Neuronal stem cell (in vitro differentiated cells): ENCODE measurements at regions not wholly inside any gene's neighbourhood (a gene's known extent, or its start where the extent isn't known, plus 50 kb on each side); places are given as distances from the start of the nearest gene placed in this dataset.
A peak's percentile ranks its signal among the peaks of the same experiment; 100 is the strongest.

Experiments
- DNase-seq: peaks from one replicate; pipeline ENCODE4 v3.0.0-alpha.2; 2013; ENCODE audit warnings: low spot score
- H2AFZ ChIP-seq: one replicate; pipeline ENCODE4 v1.6.1; 2013; ENCODE audit warnings: mild to moderate bottlenecking, low read length, inconsistent platforms
- H2AK5ac ChIP-seq: 2 replicates; pipeline ENCODE4 v1.6.1; 2013; ENCODE audit warnings: low read depth, mild to moderate bottlenecking, inconsistent platforms, low read length, moderate library complexity, mixed read lengths
- H2BK120ac ChIP-seq: 2 replicates; pipeline ENCODE4 v1.6.1; 2013; ENCODE audit warnings: low read depth, mild to moderate bottlenecking, inconsistent platforms, low read length, moderate library complexity, mixed read lengths
- H2BK12ac ChIP-seq: one replicate; pipeline ENCODE4 v1.6.1; 2013; ENCODE audit warnings: low read length, inconsistent platforms
- H2BK15ac ChIP-seq: 2 replicates; pipeline ENCODE4 v1.6.1; 2013; ENCODE audit warnings: mild to moderate bottlenecking, low read length, inconsistent platforms, mixed read lengths
- H2BK5ac ChIP-seq: one replicate; pipeline ENCODE4 v1.6.1; 2013; ENCODE audit warnings: inconsistent platforms, mild to moderate bottlenecking, low read length, moderate library complexity
- H3K14ac ChIP-seq: one replicate; pipeline ENCODE4 v1.6.1; 2013; ENCODE audit warnings: low read length, inconsistent platforms
- H3K18ac ChIP-seq: 2 replicates; pipeline ENCODE4 v1.6.1; 2013; ENCODE audit warnings: low read length, inconsistent platforms
- H3K23ac ChIP-seq: 2 replicates; pipeline ENCODE4 v1.6.1; 2013; ENCODE audit warnings: low read depth, mild to moderate bottlenecking, mixed read lengths, low read length, inconsistent platforms; ENCODE audit not compliant: poor library complexity
- H3K27ac ChIP-seq: replicated peaks from 3 replicates; pipeline ENCODE4 v1.5.1; 2013; ENCODE audit warnings: low read length, inconsistent platforms
- H3K27me3 ChIP-seq, 3 experiments: 2 replicates each; pipeline ENCODE4 v1.6.1; 2013; ENCODE audit warnings: low read length in 3 of 3, mild to moderate bottlenecking in 2 of 3, inconsistent platforms in 1 of 3, low read depth in 1 of 3, mixed read lengths in 1 of 3, moderate library complexity in 1 of 3; ENCODE audit not compliant: control insufficient read depth in 3 of 3, insufficient read depth in 3 of 3
- H3K36me3 ChIP-seq, 2 donors: replicated peaks in 1 of 2; 2 replicates each; pipeline ENCODE4 v1.6.1; 2013; ENCODE audit warnings: low read length in 2 of 2; ENCODE audit not compliant: control insufficient read depth in 2 of 2, insufficient read depth in 2 of 2
- H3K4ac ChIP-seq: 2 replicates; pipeline ENCODE4 v1.6.1; 2013; ENCODE audit warnings: inconsistent platforms, mild to moderate bottlenecking, low read length, moderate library complexity
- H3K4me1 ChIP-seq, 2 donors: 1 replicate in 1 of 2; 2 replicates in 1 of 2; pipeline ENCODE4 v1.6.1; 2013; ENCODE audit warnings: low read length in 2 of 2, low read depth in 1 of 2; ENCODE audit not compliant: control insufficient read depth in 2 of 2, insufficient read depth in 1 of 2
- H3K4me2 ChIP-seq: one replicate; pipeline ENCODE4 v1.6.1; 2013; ENCODE audit warnings: mild to moderate bottlenecking, low read length, inconsistent platforms; ENCODE audit not compliant: insufficient read depth, poor library complexity, severe bottlenecking
- H3K4me3 ChIP-seq, 2 donors: 2 replicates each; pipeline ENCODE4 v1.5.1; 2013; ENCODE audit warnings: low read length in 2 of 2, mild to moderate bottlenecking in 2 of 2, inconsistent platforms in 1 of 2, moderate library complexity in 1 of 2
- H3K79me1 ChIP-seq: one replicate; pipeline ENCODE4 v1.6.1; 2013; ENCODE audit warnings: low read depth, mild to moderate bottlenecking, inconsistent platforms, low read length, moderate library complexity
- H3K9ac ChIP-seq: one replicate; pipeline ENCODE4 v1.6.1; 2013; ENCODE audit warnings: mild to moderate bottlenecking, low read depth, low read length, inconsistent platforms; ENCODE audit not compliant: poor library complexity
- H3K9me3 ChIP-seq, 2 donors: replicated peaks in 1 of 2; 2 replicates each; pipeline versions ENCODE3 to v1.6.1; 2013; ENCODE audit warnings: low read length in 2 of 2, mild to moderate bottlenecking in 2 of 2, inconsistent platforms in 1 of 2, low read depth in 1 of 2, mixed read lengths in 1 of 2, moderate library complexity in 1 of 2; ENCODE audit not compliant: control insufficient read depth in 2 of 2, insufficient read depth in 1 of 2
- H4K8ac ChIP-seq: one replicate; pipeline ENCODE4 v1.6.1; 2013; ENCODE audit warnings: low read depth, mild to moderate bottlenecking, inconsistent platforms, low read length, moderate library complexity
- H4K91ac ChIP-seq: one replicate; pipeline ENCODE4 v1.6.1; 2013; ENCODE audit warnings: low read length, low read depth, mild to moderate bottlenecking, inconsistent platforms; ENCODE audit not compliant: poor library complexity
- WGBS, 2 donors: extraction: QIAGEN DNeasy Blood & Tissue Kit; methylation state at CpG; one replicate each; pipeline ENCODE4 v1.1.7; 2013; ENCODE audit warnings: missing lambda C conversion rate in 2 of 2, mixed read lengths in 1 of 2; ENCODE audit not compliant: insufficient read length in 2 of 2, insufficient replicate concordance in 1 of 2; ENCODE audit errors: extremely low coverage in 2 of 2; 5-methylcytosine and 5-hydroxymethylcytosine counted together

GRCh38 chr4:111475001-111475400, 670.3 kb upstream of the FAM241A start:
- WGBS, 2 donors, result no CpG with 5 or more reads among the region's 5 CpGs
- DNase-seq, result peak; percentile 38
- Histone ChIP-seq H3K23ac (no peak overlapping the region), H3K27me3 (no peaks in the 10 kb centered on the region), H3K9ac (no peak overlapping the region), H3K9me3 (no peaks in the 10 kb centered on the region), H3K79me1 (no peaks in the 10 kb centered on the region), H3K18ac (no peak overlapping the region), H4K91ac (no peak overlapping the region), H3K36me3 (no peaks in the 10 kb centered on the region), H2BK15ac (no peak overlapping the region), H3K4me3 (no peak overlapping the region), H3K14ac (no peak overlapping the region), H3K27ac (no peak overlapping the region), H3K4me2 (no peak overlapping the region), H2AFZ (no peak overlapping the region), H2AK5ac (no peak overlapping the region), H3K4me1 (no peaks in the 10 kb centered on the region), H2BK5ac (no peak overlapping the region), H2BK12ac (no peak overlapping the region), H4K8ac (no peak overlapping the region), H3K4ac (no peak overlapping the region), H2BK120ac (no peak overlapping the region)

GRCh38 chr4:111475666-111476065, 669.6 kb upstream of the FAM241A start:
- Histone ChIP-seq H2AFZ (no peak overlapping the region), H3K14ac (no peak overlapping the region), H2BK12ac (no peak overlapping the region), H3K36me3 (no peaks in the 10 kb centered on the region), H3K4ac (no peak overlapping the region), H3K79me1 (no peaks in the 10 kb centered on the region), H2BK15ac (no peak overlapping the region), H3K9ac (no peak overlapping the region), H3K4me1 (no peaks in the 10 kb centered on the region), H3K9me3 (no peaks in the 10 kb centered on the region), H3K23ac (no peak overlapping the region), H4K91ac (no peak overlapping the region), H3K4me3 (no peak overlapping the region), H3K27me3 (no peaks in the 10 kb centered on the region), H3K27ac (no peak overlapping the region), H2BK5ac (no peak overlapping the region), H2AK5ac (no peak overlapping the region), H3K4me2 (no peak overlapping the region), H3K18ac (no peak overlapping the region), H2BK120ac (no peak overlapping the region), H4K8ac (no peak overlapping the region)
- WGBS, 2 donors, result no CpG with 5 or more reads among the region's 1 CpG
- DNase-seq, result no peak

DNA sequence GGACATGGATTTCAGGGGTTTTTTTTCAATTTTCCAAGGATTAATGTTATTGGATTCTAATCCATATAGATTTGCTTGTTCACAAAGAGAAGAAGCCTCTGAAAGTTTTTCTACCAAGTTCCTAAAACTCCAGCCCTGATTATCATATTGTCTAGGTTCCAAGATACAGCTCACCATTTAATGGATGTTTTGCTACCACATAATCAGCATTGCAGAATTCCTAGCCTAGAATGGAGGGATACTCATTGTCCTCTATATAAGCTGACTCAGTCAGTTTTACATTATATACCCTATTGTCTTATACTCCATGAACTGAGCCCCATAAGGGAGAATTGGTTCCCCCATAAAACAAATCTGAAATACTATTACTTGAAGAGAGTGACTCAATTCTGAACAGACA, 664.7 kb upstream of the FAM241A start:
- no peak overlapping the region for H2BK120ac ChIP-seq
- H3K18ac ChIP-seq, result no peak overlapping the region
- H2BK15ac ChIP-seq, result no peak overlapping the region
- no peak overlapping the region for H3K4ac ChIP-seq
- H2AFZ ChIP-seq, result no peak overlapping the region
- no peak overlapping the region for H3K14ac ChIP-seq
- H3K27me3 ChIP-seq, result no peaks in the 10 kb centered on the region
- no peak overlapping the region for H3K4me3 ChIP-seq
- H3K36me3 ChIP-seq, result no peaks in the 10 kb centered on the region
- no peak overlapping the region for H3K9ac ChIP-seq
- H4K8ac ChIP-seq, result no peak overlapping the region
- H2AK5ac ChIP-seq, result no peak overlapping the region
- H3K23ac ChIP-seq, result no peak overlapping the region
- peaks cover 0 to 1% of the 10 kb centered on the region in 2 donors for H3K9me3 ChIP-seq
- no peaks in the 10 kb centered on the region for H3K4me1 ChIP-seq
- no peak overlapping the region for H2BK12ac ChIP-seq
- H3K27ac ChIP-seq, result no peak overlapping the region
- no peaks in the 10 kb centered on the region for H3K79me1 ChIP-seq
- DNase-seq, result no peak
- no peak overlapping the region for H3K4me2 ChIP-seq
- H2BK5ac ChIP-seq, result no peak overlapping the region
- no peak overlapping the region for H4K91ac ChIP-seq

DNA sequence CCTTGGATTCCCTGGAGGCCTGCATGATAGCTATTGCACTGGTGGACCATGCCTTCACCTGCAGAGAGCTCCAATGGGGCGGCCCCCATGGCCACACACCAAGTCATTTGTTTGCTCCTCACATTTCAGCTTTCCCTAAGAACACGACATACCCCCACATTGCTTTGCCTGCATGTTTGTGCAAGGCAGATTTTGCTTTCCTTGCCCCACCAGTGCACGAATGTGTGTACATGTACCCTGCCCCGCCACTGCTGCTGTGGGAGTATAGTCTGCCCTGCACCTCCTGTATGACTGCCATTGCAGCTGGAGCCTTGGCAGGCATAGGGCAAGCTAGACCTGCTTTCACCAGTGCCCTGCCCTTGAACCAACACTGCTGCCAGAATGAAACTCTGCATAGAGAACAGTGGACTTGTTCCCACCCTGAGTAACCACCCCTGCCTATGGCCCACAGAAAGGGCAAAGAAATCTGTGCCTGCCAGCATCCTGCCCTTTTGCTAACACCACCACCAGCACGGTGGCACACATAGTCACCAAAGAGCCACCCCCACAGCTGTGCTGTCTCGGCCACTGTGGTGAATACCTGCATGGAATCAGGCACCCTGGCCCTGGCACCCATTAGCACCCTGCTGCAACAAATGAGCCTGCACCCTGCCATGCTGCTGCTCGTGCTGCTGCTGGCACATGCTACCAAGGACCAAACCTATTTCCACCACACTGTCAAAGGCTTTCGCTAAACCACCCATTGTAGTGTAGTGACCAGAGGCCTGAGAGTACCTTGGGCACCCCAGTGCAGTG, 661.7 kb upstream of the FAM241A start:
- Histone ChIP-seq H3K9me3 (peaks cover 0 to 1% of the 10 kb centered on the region in 2 donors), H3K27ac (no peak overlapping the region), H3K4me2 (no peak overlapping the region), H3K36me3 (no peaks in the 10 kb centered on the region), H3K4ac (peak overlapping the region; percentile 66), H3K4me1 (no peaks in the 10 kb centered on the region), H3K23ac (peak overlapping the region; percentile 96), H3K4me3 (peak overlapping the region in 1 of 2 donors; percentile 37), H2BK15ac (no peak overlapping the region), H4K8ac (no peak overlapping the region), H4K91ac (no peak overlapping the region), H2BK12ac (no peak overlapping the region), H3K79me1 (no peaks in the 10 kb centered on the region), H3K18ac (peak overlapping the region; percentile 28), H3K27me3 (no peaks in the 10 kb centered on the region), H2BK120ac (no peak overlapping the region), H3K14ac (peak overlapping the region; percentile 39), H2AK5ac (no peak overlapping the region), H3K9ac (no peak overlapping the region), H2BK5ac (no peak overlapping the region), H2AFZ (no peak overlapping the region)
- no peak for DNase-seq
- WGBS, 2 donors, result no CpG with 5 or more reads among the region's 8 CpGs
